K562 (cell line): ENCODE measurements at regions not wholly inside any gene's neighbourhood (a gene's known extent, or its start where the extent isn't known, plus 50 kb on each side); places are given as distances from the start of the nearest gene placed in this dataset.

Experiments used
- ATAC-seq: fragments of 200-7000 bp; cut with Tn5 transposase; 3 replicates; pipeline ENCODE4 v1.9.1; 2020; ENCODE audit warnings: moderate library complexity
- BruUV-seq: library from RNA; stranded (reverse); fragments of 400-500 nt; replicated peaks from 2 replicates; lab custom pipeline; 2021; lab: Mats Ljungman, UMichigan
- CTCF ChIA-PET: fragments of 300-600 bp; formaldehyde crosslinking; extraction: SDS; loops from one replicate; lab custom pipeline; 2021; ENCODE audit warnings: low intra/inter-chr PET ratio; lab: Yijun Ruan, JAX
- POLR2A ChIA-PET: fragments of 300-600, 350-650 bp; sonication (Branson Sonifier 250); formaldehyde crosslinking; extraction: SDS; loops from one replicate; lab custom pipeline; 2021; ENCODE audit warnings: antibody characterized with exemption, inconsistent platforms; lab: Yijun Ruan, JAX
- DNase-seq, 4 experiments: peaks; one replicate each; pipeline versions ENCODE4 v3.0.0 to v3.0.0-alpha.2; 2011 to 2018; ENCODE audit warnings: low spot score in 3 of 4, mixed read lengths in 3 of 4; ENCODE audit errors: extremely low read depth in 1 of 4
- FAIRE-seq: peaks from 2 replicates; lab custom pipeline; 2011; peaks lifted over from hg19 to GRCh38; lab: Jason Lieb, UNC
- H2AFZ ChIP-seq: 2 replicates; pipeline ENCODE4 v1.6.0; 2011; ENCODE audit warnings: low read depth, low read length, control low read depth, inconsistent platforms
- H3K27ac ChIP-seq: fragments of 200-600 bp; 3 replicates; pipeline ENCODE4 v1.8.0; 2011; ENCODE audit warnings: low read depth, mild to moderate bottlenecking, control low read depth, inconsistent platforms, low read length, moderate library complexity, mixed read lengths; ENCODE audit errors: extremely low read depth
- H3K27me3 ChIP-seq, 2 experiments: fragments of 300-600 bp in 1 of 2; 2 replicates in 1 of 2; 3 replicates in 1 of 2; pipeline versions ENCODE4 v1.6.0 to v1.8.0; 2011; ENCODE audit warnings: inconsistent platforms in 2 of 2, low read length in 2 of 2, mild to moderate bottlenecking in 1 of 2, mixed read lengths in 1 of 2, moderate library complexity in 1 of 2; ENCODE audit not compliant: control insufficient read depth in 2 of 2, insufficient read depth in 2 of 2
- H3K36me3 ChIP-seq: fragments of 300-600 bp; 3 replicates; pipeline ENCODE4 v1.8.0; 2011; ENCODE audit warnings: mild to moderate bottlenecking, low read length, inconsistent platforms; ENCODE audit not compliant: control insufficient read depth, insufficient read depth
- H3K4me1 ChIP-seq, 2 experiments: fragments of 200-600 bp in 1 of 2; replicated peaks in 1 of 2; 2 replicates in 1 of 2; 3 replicates in 1 of 2; pipeline versions ENCODE4 v1.5.1 to v1.8.0; 2011; ENCODE audit warnings: inconsistent platforms in 2 of 2, low read length in 2 of 2, mild to moderate bottlenecking in 1 of 2, mixed read lengths in 1 of 2, moderate library complexity in 1 of 2; ENCODE audit not compliant: control insufficient read depth in 2 of 2, insufficient read depth in 2 of 2
- H3K4me2 ChIP-seq: 2 replicates; pipeline ENCODE4 v1.6.1; 2011; ENCODE audit warnings: low read length, control low read depth, inconsistent platforms, mixed read lengths; ENCODE audit not compliant: insufficient read depth
- H3K4me3 ChIP-seq: fragments of 200-600 bp; sonication (generic), shearing (Covaris generic); 2 replicates; pipeline ENCODE4 v1.5.1; 2016; ENCODE audit warnings: control low read depth, inconsistent platforms
- H3K79me2 ChIP-seq: fragments of 200-600 bp; 3 replicates; pipeline ENCODE4 v1.8.0; 2011; ENCODE audit warnings: low read length, inconsistent platforms; ENCODE audit not compliant: control insufficient read depth, insufficient read depth
- H3K9ac ChIP-seq, 2 experiments: 2 replicates each; pipeline versions ENCODE4 v1.6.0 to v1.6.1; 2011; ENCODE audit warnings: low read depth in 2 of 2, low read length in 2 of 2, control low read depth in 1 of 2, inconsistent platforms in 1 of 2, mild to moderate bottlenecking in 1 of 2, mixed read lengths in 1 of 2; ENCODE audit not compliant: insufficient read depth in 1 of 2
- H3K9me1 ChIP-seq: one replicate; pipeline ENCODE4 v1.6.0; 2011; ENCODE audit warnings: inconsistent platforms, mild to moderate bottlenecking, low read length, moderate library complexity; ENCODE audit not compliant: control insufficient read depth, insufficient read depth
- H3K9me3 ChIP-seq: replicated peaks from 2 replicates; pipeline ENCODE4 v1.5.1; 2011; ENCODE audit warnings: low read depth, low read length, inconsistent platforms; ENCODE audit not compliant: control insufficient read depth, insufficient read depth
- H4K20me1 ChIP-seq: replicated peaks from 2 replicates; pipeline ENCODE4 v1.6.1; 2011; ENCODE audit warnings: low read length, inconsistent platforms, mixed read lengths; ENCODE audit not compliant: control insufficient read depth, insufficient read depth
- ARID3B ChIP-seq: fragments of 250-450 bp; sonication (Bioruptor Pico); IDR thresholded peaks from 2 replicates; pipeline ENCODE4 v1.4.0; 2020; ENCODE audit warnings: borderline replicate concordance
- CBFA2T3 ChIP-seq: fragments of 450-650 bp; IDR thresholded peaks from 2 replicates; pipeline ENCODE4 v1.6.1; 2017
- CREB3L1 ChIP-seq: fragments of 450-650 bp; IDR thresholded peaks from 2 replicates; pipeline ENCODE4 v1.6.1; 2014; ENCODE audit warnings: low read depth, mild to moderate bottlenecking, moderate library complexity, borderline replicate concordance
- KHSRP ChIP-seq: fragments of 450-650 bp; IDR thresholded peaks from 2 replicates; pipeline ENCODE4 v1.6.1; 2017
- NR3C1 ChIP-seq: sonication (generic); formaldehyde crosslinking; IDR thresholded peaks from 2 replicates; pipeline ENCODE4 v1.8.1; 2022; ENCODE audit warnings: missing genetic modification reagents
- SNIP1 ChIP-seq: fragments of 450-650 bp; IDR thresholded peaks from 2 replicates; pipeline ENCODE4 v1.7.1; 2017; ENCODE audit warnings: low read depth, mild to moderate bottlenecking
- STAT5B ChIP-seq: fragments of 250-450 bp; sonication (Bioruptor Pico); IDR thresholded peaks from 2 replicates; pipeline ENCODE4 v1.8.0; 2021; ENCODE audit warnings: mild to moderate bottlenecking, inconsistent platforms
- TCF15 ChIP-seq: fragments of 250-450 bp; sonication (Bioruptor Pico); IDR thresholded peaks from 2 replicates; pipeline ENCODE4 v1.8.0; 2022; ENCODE audit warnings: moderate library complexity, mild to moderate bottlenecking, inconsistent platforms
- ZNF12 ChIP-seq: sonication (generic); formaldehyde crosslinking; IDR thresholded peaks from 2 replicates; pipeline ENCODE4 v1.4.0; 2020; ENCODE audit warnings: mild to moderate bottlenecking, missing genetic modification reagents
- ZNF212 ChIP-seq: fragments of 450-650 bp; formaldehyde crosslinking; IDR thresholded peaks from 2 replicates; pipeline ENCODE4 v1.4.0; 2020; ENCODE audit warnings: mild to moderate bottlenecking
- ZNF274 ChIP-seq: IDR thresholded peaks from 2 replicates; pipeline ENCODE4 v1.6.1; 2011; ENCODE audit warnings: low read depth, mild to moderate bottlenecking, low read length, moderate library complexity, borderline replicate concordance
- ZNF764 ChIP-seq: fragments of 250-450 bp; sonication (Bioruptor Pico); IDR thresholded peaks from 2 replicates; pipeline ENCODE4 v1.4.0; 2020; ENCODE audit warnings: low read depth, mild to moderate bottlenecking, moderate library complexity
- WGBS: fragments of 100-300 bp; shearing (Covaris generic); methylation state at CpG from one replicate; pipeline ENCODE4 v1.1.6; 2016; ENCODE audit warnings: low coverage, mixed read lengths; ENCODE audit not compliant: insufficient coverage; ENCODE audit errors: missing lambda C conversion rate; 5-methylcytosine and 5-hydroxymethylcytosine counted together
- in situ Hi-C: fragments of 300-500 bp; cut with MboI; formaldehyde crosslinking; loops from 4 replicates; pipeline ENCODE4 v1.15.0; 2018; ENCODE audit warnings: inconsistent platforms, mixed read lengths
- intact Hi-C: fragments of 100-400 bp; cut with micrococcal nuclease; formaldehyde crosslinking; loops from 2 replicates; pipeline ENCODE4 v1.14.2; 2022

GRCh38 chr2:188047735-188048134 is 243.9 kb upstream of the GULP1 start (continued):
- TF ChIP-seq ZNF212 (CRISPR knock-in tag) = no peak

- H3K36me3 ChIP-seq = no peaks in the 10 kb centered on the region
- H3K4me3 ChIP-seq = no peak overlapping the region
- CTCF ChIA-PET = no interaction called here
- H3K9me3 ChIP-seq = no peaks in the 10 kb centered on the region
- TF ChIP-seq NR3C1 (CRISPR knock-in tag) (no peak), ZNF274 (no peak), TCF15 (no peak), KHSRP (no peak), STAT5B (CRISPR knock-in tag) (no peak)
- H2AFZ ChIP-seq = no peak overlapping the region
- no peak overlapping the region for H3K27ac ChIP-seq
- POLR2A ChIA-PET = no interaction called here
- H3K9me1 ChIP-seq = no peaks in the 10 kb centered on the region
- WGBS = 0% methylated on average over 2 of the region's 2 CpGs
- H3K79me2 ChIP-seq = no peaks in the 10 kb centered on the region
- no peaks in the 10 kb centered on the region for H4K20me1 ChIP-seq
- ATAC-seq = no peak
- DNase-seq = no peak
- no peak for FAIRE-seq
- H3K27me3 ChIP-seq = no peaks in the 10 kb centered on the region
- no peak overlapping the region for H3K4me2 ChIP-seq
- BruUV-seq = no TSS peak
- in situ Hi-C loops (no loop called here), intact Hi-C loops (no loop called here)
- no peak overlapping the region for H3K9ac ChIP-seq
- no peaks in the 10 kb centered on the region for H3K4me1 ChIP-seq
Observed at GRCh38 chr2:188050726-188051125, 240.9 kb upstream of the GULP1 start.

GRCh38 chr2:188051706-188052105 is 240.0 kb upstream of the GULP1 start:
- Histone ChIP-seq H4K20me1 (no peaks in the 10 kb centered on the region), H3K4me1 (no peaks in the 10 kb centered on the region), H3K4me3 (no peak overlapping the region), H3K27me3 (no peaks in the 10 kb centered on the region), H3K9me3 (no peaks in the 10 kb centered on the region), H3K27ac (no peak overlapping the region), H2AFZ (no peak overlapping the region), H3K4me2 (no peak overlapping the region), H3K9me1 (no peaks in the 10 kb centered on the region), H3K79me2 (no peaks in the 10 kb centered on the region), H3K9ac (no peak overlapping the region), H3K36me3 (no peaks in the 10 kb centered on the region)
- WGBS = 6% methylated on average over 1 of the region's 1 CpG
- no TSS peak for BruUV-seq
- in situ Hi-C loops (no loop called here), intact Hi-C loops (no loop called here)
- CTCF ChIA-PET = no interaction called here
- POLR2A ChIA-PET = no interaction called here
- ATAC-seq (no peak), FAIRE-seq (no peak), DNase-seq (no peak)
- TF ChIP-seq ZNF764 (CRISPR knock-in tag) (no peak), CREB3L1 (no peak), SNIP1 (no peak), CBFA2T3 (no peak), ARID3B (CRISPR knock-in tag) (no peak), ZNF12 (CRISPR knock-in tag) (no peak)
